Hematopoietic multipotent progenitor cell treated with erythropoietin and hydrocortisone succinate and interleukin-3 and kit ligand, for 6 days (in vitro differentiated cells): ENCODE measurements at regions not wholly inside any gene's neighbourhood (a gene's known extent, or its start where the extent isn't known, plus 50 kb on each side); places are given as distances from the start of the nearest gene placed in this dataset.
"Not testable (repeated sequence)": the region's sequence is repeated elsewhere in the genome, so short reads cannot be mapped to it uniquely, and the experiment has no call there.

Experiments used
- DNase-seq: peaks from one replicate; pipeline ENCODE4 v3.0.0-alpha.2; 2015

- no peak for DNase-seq
Measured at GRCh38 chr2:126145752-126146151, 510.2 kb upstream of the GYPC start.

GRCh38 chr2:126154256-126154785 lies 501.6 kb upstream of the GYPC start:
- DNase-seq = no peak

- DNase-seq = not testable (repeated sequence)
Measured at GRCh38 chr2:126160950-126161349, 495.0 kb upstream of the GYPC start.

GRCh38 chr2:126172631-126173184 lies 483.2 kb upstream of the GYPC start:
- no peak for DNase-seq

GRCh38 chr2:126175222-126175621 lies 480.7 kb upstream of the GYPC start:
- DNase-seq = no peak

- no peak for DNase-seq
Measured at GRCh38 chr2:126177479-126177878, 478.5 kb upstream of the GYPC start.

- no peak for DNase-seq
Measured at GRCh38 chr2:126187668-126188067, 468.3 kb upstream of the GYPC start.

GRCh38 chr2:126189527-126189926 lies 466.4 kb upstream of the GYPC start:
- no peak for DNase-seq

GRCh38 chr2:126200538-126200937 lies 455.4 kb upstream of the GYPC start:
- no peak for DNase-seq

- no peak for DNase-seq
Measured at GRCh38 chr2:126208266-126208665, 447.7 kb upstream of the GYPC start.

GRCh38 chr2:126212735-126213134 lies 443.2 kb upstream of the GYPC start:
- no peak for DNase-seq

- no peak for DNase-seq
Measured at GRCh38 chr2:126219081-126219480, 436.9 kb upstream of the GYPC start.

GRCh38 chr2:126220331-126220730 lies 435.6 kb upstream of the GYPC start:
- DNase-seq = no peak

GRCh38 chr2:126221506-126221905 lies 434.5 kb upstream of the GYPC start:
- no peak for DNase-seq

GRCh38 chr2:126222278-126222677 lies 433.7 kb upstream of the GYPC start:
- no peak for DNase-seq

- no peak for DNase-seq
Measured at GRCh38 chr2:126224776-126225175, 431.2 kb upstream of the GYPC start.

GRCh38 chr2:126227250-126227649 lies 428.7 kb upstream of the GYPC start:
- DNase-seq = peak; percentile 15

GRCh38 chr2:126228531-126228930 lies 427.4 kb upstream of the GYPC start:
- DNase-seq = no peak

- no peak for DNase-seq
Measured at GRCh38 chr2:126238251-126238650, 417.7 kb upstream of the GYPC start.

GRCh38 chr2:126239320-126239955 lies 416.5 kb upstream of the GYPC start:
- DNase-seq = no peak

GRCh38 chr2:126241001-126241400 lies 415.0 kb upstream of the GYPC start:
- DNase-seq = no peak

GRCh38 chr2:126241411-126241810 lies 414.5 kb upstream of the GYPC start:
- DNase-seq = no peak

GRCh38 chr2:126244937-126245336 lies 411.0 kb upstream of the GYPC start:
- DNase-seq = peak; percentile 69

GRCh38 chr2:126253669-126254068 lies 402.3 kb upstream of the GYPC start:
- DNase-seq = no peak

- DNase-seq = no peak
Measured at GRCh38 chr2:126264625-126265024, 391.3 kb upstream of the GYPC start.
